ENCODE measurements at regions not wholly inside any gene's neighbourhood (a gene's known extent, or its start where the extent isn't known, plus 50 kb on each side); places are given as distances from the start of the nearest gene placed in this dataset.

DNA sequence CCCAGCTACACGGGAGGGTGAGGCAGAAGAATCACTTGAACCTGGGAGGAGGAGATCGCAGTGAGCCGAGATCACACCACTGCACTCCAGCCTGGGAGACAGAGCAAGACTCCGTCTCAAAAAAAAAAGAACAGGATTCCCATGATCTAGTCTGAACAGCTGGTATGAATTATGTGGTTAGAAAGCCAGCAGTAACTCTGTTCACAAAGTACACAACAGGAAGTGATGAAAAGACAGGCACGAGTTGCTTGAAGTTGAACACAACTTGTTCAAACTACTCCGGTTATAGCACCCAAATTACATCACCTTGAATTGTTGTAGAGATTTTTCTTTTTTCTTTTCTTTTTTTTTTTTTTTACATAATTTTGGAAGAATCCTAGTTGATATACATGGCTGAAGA, 238.8 kb upstream of the RGS6 start:
- Histone ChIP-seq H3K9ac (ENCODE audit: low read depth, low read length) (no peak overlapping the region), H3K36me3 (ENCODE audit: insufficient read depth, low read length) (no peaks in the 10 kb centered on the region)

DNA sequence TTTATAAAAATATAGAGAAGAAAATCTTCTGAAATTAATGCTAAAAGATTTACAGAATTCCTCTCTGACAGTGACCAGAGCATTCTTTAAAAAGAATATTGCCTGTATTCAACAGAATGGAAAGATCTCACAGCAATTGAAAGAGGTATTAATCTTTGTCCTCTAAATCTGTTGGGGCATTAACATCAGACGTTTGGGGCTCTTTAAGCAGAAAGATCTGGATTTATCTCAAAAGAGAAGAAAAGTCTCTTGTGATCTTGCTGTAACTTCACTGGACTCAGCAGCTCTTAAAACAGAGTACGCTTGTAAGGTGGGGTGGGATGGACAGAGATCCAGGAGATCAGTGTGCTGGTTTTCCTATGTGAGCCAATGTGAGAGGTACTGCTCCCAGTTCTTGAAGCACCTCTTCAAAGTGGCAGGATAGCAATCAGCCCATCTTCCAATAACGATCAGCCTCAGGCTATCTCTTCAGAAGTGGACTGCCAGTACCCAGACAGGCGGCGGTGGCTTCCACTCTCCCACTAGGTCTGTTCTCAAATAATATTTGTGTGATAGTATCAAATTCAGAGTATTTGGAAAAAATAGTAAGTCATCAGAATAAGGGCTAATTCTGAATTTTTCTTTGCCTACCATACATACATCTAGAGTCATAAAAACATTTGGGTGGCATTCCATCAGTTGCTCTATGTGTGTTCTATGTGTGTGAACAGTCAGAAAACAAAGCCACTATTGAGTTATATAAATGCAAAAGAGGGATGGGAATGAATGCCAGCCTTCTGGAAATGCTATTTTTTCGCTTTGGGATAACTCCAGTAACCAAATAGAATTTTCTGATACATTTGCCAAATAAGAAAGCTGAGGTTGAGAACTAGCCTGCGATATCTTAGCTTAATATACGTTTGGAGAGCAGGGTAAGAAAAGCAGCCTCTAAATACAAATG, 237.4 kb upstream of the RGS6 start:
- Histone ChIP-seq H3K9me3 (ENCODE audit: control insufficient read depth, insufficient read depth, low read length) (no peaks in the 10 kb centered on the region), H3K36me3 (ENCODE audit: insufficient read depth, low read length) (0 out of 2 replicates have a peak, but pooled peaks cover 2% of the 10 kb centered on the region), H3K4me1 (ENCODE audit: insufficient read depth, low read length) (no peaks in the 10 kb centered on the region), H3K9ac (ENCODE audit: low read depth, low read length) (no peak overlapping the region)

More for the DNA sequence above, 238.8 kb upstream of the RGS6 start:
- no peaks in the 10 kb centered on the region for H3K4me1 ChIP-seq (ENCODE audit: insufficient read depth, low read length)
- no peaks in the 10 kb centered on the region for H3K9me3 ChIP-seq (ENCODE audit: control insufficient read depth, insufficient read depth, low read length)

DNA sequence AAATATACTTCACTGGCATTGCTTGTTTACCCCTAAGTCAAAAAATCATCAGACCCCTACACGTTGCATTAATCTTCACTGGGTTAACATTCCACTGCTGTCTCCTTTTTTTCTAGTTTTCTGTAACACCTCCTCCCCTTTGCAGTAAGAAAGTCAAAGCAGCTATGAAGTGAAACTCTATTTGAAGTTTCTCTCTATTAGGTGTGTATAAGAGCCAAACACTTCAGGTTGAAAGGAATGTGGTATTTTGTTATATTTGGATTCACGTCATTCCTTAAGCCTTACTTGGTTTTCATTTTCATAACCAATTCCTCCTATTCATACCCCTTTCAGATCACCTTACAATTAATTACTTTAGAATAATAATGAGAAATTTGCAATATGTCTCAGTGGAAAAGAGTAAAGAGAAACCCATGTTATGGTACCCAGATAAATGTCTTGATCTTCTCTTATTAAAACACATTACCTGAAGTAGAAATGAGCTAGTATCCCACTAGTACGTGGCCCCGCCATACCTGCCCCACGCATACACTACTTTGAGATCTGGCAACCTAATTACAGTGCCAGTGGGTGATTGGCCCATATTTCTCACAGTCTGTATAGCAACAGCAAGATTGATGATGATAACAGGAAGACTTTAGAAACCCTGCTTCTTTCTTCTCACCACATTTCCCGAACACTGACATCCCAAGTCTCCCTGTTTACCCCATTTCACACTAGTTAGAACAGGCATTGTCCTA, 236.4 kb upstream of the RGS6 start:
- Histone ChIP-seq H3K36me3 (ENCODE audit: insufficient read depth, low read length) (0 out of 2 replicates have a peak, but pooled peaks cover 2% of the 10 kb centered on the region), H3K9me3 (ENCODE audit: control insufficient read depth, insufficient read depth, low read length) (no peaks in the 10 kb centered on the region), H3K4me1 (ENCODE audit: insufficient read depth, low read length) (no peaks in the 10 kb centered on the region), H3K9ac (ENCODE audit: low read depth, low read length) (no peak overlapping the region)

DNA sequence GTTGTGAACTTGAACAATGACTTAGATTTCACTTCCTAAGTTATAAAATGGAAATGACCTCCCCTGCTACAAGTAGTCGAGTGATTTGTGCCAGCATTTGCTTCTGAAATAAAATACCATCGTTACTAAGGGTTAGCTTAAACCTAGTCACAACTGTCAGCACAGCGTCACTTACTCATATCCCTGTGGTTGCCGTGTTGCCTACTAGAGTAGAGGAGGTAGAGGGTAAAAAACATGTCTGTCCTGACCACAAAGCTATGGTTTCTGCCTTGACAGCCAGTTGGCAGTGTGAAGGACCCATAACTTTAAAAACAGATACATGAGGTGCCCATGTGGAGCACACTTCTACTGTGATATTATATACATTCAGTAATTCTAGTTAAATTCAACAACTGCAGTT, 234.2 kb upstream of the RGS6 start:
- peaks cover 3% of the 10 kb centered on the region; the same call in 1 of the 2 replicates for H3K4me1 ChIP-seq (ENCODE audit: insufficient read depth, low read length)
- H3K36me3 ChIP-seq (ENCODE audit: insufficient read depth, low read length), result peaks cover 6% of the 10 kb centered on the region; the same call in 1 of the 2 replicates
- H3K9ac ChIP-seq (ENCODE audit: low read depth, low read length), result no peak overlapping the region
- H3K9me3 ChIP-seq (ENCODE audit: control insufficient read depth, insufficient read depth, low read length), result no peaks in the 10 kb centered on the region

DNA sequence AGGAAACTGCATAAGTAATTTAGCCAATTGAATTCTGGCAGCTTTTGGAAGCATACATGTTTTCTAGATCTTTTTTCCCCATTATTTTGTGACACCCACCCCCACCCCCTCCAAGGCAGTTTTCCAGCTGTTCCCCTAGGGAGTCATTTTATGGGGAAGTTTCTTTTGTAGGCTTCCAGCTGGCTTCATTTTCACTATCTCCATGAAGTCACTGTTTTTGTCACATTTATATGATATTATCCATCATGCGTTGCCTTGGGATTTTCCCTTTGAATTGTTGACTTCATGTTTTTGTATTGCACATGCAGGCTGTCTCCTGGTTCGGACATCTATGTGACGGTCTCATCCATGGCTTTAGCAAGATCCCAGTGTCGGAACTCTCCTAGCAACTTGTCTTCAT, 233.6 kb upstream of the RGS6 start:
- H3K9me3 ChIP-seq (ENCODE audit: control insufficient read depth, insufficient read depth, low read length), result no peaks in the 10 kb centered on the region
- H3K4me1 ChIP-seq (ENCODE audit: insufficient read depth, low read length), result peaks cover 3% of the 10 kb centered on the region; the same call in 1 of the 2 replicates
- H3K9ac ChIP-seq (ENCODE audit: low read depth, low read length), result no peak overlapping the region
- peaks cover 6% of the 10 kb centered on the region; the same call in 1 of the 2 replicates for H3K36me3 ChIP-seq (ENCODE audit: insufficient read depth, low read length)

DNA sequence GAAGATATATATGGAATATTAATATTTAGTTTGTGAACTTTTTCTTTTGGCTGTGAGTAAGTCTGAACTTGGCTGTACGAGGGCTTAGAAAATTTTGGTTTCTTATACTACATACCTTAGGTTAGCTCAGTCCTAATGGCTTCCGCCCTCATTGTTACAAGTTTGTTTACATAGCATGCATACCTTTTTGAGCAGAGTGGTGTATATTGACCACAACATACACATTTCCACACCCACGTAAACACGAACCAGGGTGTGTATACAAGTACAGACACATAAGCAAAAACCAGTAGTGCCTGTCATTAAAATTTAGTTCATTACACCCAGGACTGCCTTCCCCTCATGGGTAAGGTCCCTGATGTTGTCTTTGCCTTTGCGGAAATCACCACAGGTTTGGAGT, 230.2 kb upstream of the RGS6 start:
- no peak overlapping the region for H3K9ac ChIP-seq (ENCODE audit: low read depth, low read length)
- peaks cover 3% of the 10 kb centered on the region; the same call in 1 of the 2 replicates for H3K4me1 ChIP-seq (ENCODE audit: insufficient read depth, low read length)
- no peaks in the 10 kb centered on the region for H3K9me3 ChIP-seq (ENCODE audit: control insufficient read depth, insufficient read depth, low read length)
- H3K36me3 ChIP-seq (ENCODE audit: insufficient read depth, low read length), result peaks cover 6% of the 10 kb centered on the region; the same call in 1 of the 2 replicates

DNA sequence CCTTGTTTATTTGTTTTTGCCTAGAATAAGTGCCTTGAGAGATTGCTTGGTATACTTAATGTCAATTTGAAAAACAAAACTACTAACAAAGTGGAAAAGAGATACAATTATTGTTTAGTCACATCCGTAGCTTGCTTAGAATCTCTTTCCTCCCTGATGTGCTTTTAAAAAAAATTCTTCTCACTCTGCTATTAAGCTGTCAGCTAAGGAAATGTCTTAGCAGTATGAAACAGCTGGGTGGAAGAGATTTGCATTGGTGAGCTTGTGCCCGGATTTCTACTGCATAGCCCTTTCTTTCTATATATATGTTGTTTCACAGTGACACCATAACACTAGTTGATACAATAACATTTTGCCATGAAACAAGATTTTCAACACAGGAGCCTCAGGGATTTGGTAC, 229.4 kb upstream of the RGS6 start:
- Histone ChIP-seq H3K9ac (ENCODE audit: low read depth, low read length) (no peak overlapping the region), H3K4me1 (ENCODE audit: insufficient read depth, low read length) (peaks cover 3% of the 10 kb centered on the region; the same call in 1 of the 2 replicates), H3K9me3 (ENCODE audit: control insufficient read depth, insufficient read depth, low read length) (no peaks in the 10 kb centered on the region), H3K36me3 (ENCODE audit: insufficient read depth, low read length) (peaks cover 6% of the 10 kb centered on the region; the same call in 1 of the 2 replicates)

DNA sequence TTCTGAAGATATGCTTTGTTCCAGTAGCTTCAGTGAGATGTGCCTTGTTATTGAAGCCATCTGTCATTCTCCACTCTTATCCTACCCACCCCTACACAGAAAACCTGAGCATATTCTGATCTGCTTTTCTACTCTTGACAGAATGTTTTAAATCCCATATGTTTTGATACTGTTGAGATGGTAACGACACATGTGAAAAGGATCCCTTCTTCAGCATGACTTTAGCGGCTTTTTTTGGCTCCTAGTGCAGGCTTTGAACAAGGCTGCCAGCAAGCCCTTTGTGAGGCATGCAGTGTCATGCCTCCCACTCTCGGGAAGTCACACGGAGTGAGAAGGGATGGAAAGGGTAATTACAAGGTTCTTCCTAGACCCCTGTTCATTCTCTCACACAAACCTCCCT, 228.8 kb upstream of the RGS6 start:
- H3K9ac ChIP-seq (ENCODE audit: low read depth, low read length), result no peak overlapping the region
- H3K36me3 ChIP-seq (ENCODE audit: insufficient read depth, low read length), result peaks cover 6% of the 10 kb centered on the region; the same call in 1 of the 2 replicates
- H3K9me3 ChIP-seq (ENCODE audit: control insufficient read depth, insufficient read depth, low read length), result no peaks in the 10 kb centered on the region

DNA sequence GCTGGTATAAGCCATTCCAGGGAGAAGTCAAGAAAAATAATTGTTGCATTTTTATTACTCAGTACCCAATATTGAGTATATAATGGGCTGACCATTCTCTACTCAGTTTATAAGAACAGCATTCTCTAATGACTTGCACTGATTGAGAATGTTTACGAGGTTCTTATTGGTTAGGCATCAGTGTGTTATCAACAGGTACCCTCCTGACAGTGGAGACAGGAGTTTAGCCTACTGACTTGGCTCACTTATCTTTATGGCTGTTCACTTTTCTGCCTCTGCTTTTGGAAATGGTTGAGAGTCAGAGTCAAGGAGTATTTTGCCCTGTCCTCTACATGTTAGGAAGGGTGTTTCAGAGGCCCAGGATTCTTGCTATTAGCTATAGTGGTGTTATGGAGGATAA, 228.0 kb upstream of the RGS6 start:
- peaks cover 3% of the 10 kb centered on the region; the same call in 1 of the 2 replicates for H3K4me1 ChIP-seq (ENCODE audit: insufficient read depth, low read length)
- H3K36me3 ChIP-seq (ENCODE audit: insufficient read depth, low read length), result peaks cover 4% of the 10 kb centered on the region; the same call in 1 of the 2 replicates
- H3K9me3 ChIP-seq (ENCODE audit: control insufficient read depth, insufficient read depth, low read length), result no peaks in the 10 kb centered on the region
- H3K9ac ChIP-seq (ENCODE audit: low read depth, low read length), result no peak overlapping the region

More for the DNA sequence above, 228.8 kb upstream of the RGS6 start:
- H3K4me1 ChIP-seq (ENCODE audit: insufficient read depth, low read length), result peaks cover 3% of the 10 kb centered on the region; the same call in 1 of the 2 replicates

DNA sequence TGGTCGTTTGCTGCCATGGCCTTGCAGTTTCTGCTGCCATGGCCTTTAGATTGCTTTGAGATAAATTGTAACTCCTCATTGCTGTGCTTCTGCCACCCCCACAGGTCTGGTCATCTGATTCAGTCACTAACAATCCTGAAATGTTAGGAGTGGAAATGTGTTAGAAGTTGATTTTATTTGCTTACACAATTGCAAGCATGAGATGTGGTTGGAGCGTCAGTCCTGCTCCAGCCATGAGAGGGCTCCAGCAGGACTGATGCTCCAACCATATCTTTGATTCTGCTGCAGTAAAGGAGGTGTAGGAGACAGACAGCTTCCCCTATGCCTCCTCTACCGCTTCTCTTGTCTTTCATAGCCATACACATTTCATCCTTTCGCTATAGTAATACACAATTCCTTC, 226.8 kb upstream of the RGS6 start:
- H3K9me3 ChIP-seq (ENCODE audit: control insufficient read depth, insufficient read depth, low read length), result no peaks in the 10 kb centered on the region
- peaks cover 3% of the 10 kb centered on the region; the same call in 1 of the 2 replicates for H3K4me1 ChIP-seq (ENCODE audit: insufficient read depth, low read length)
- H3K36me3 ChIP-seq (ENCODE audit: insufficient read depth, low read length), result peaks cover 4% of the 10 kb centered on the region
- H3K9ac ChIP-seq (ENCODE audit: low read depth, low read length), result no peak overlapping the region

DNA sequence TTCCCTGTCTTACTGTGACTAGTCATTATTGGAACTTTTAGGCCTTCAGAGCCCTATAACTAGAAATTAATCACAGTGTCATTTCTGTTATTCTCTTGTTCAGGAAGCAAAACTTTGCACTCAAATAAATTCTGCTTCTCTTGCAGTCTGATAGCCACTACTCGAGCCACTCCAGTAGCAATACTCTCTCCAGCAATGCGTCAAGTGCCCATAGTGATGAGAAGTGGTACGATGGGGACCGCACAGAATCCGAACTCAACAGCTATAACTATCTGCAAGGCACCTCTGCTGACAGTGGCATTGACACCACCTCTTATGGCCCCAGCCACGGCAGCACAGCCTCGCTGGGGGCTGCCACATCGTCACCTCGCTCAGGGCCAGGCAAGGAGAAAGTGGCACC, 223.2 kb upstream of the RGS6 start:
- Histone ChIP-seq H3K9ac (ENCODE audit: low read depth, low read length) (no peak overlapping the region), H3K4me1 (ENCODE audit: insufficient read depth, low read length) (peaks cover 3% of the 10 kb centered on the region; the same call in 1 of the 2 replicates), H3K9me3 (ENCODE audit: control insufficient read depth, insufficient read depth, low read length) (no peaks in the 10 kb centered on the region), H3K36me3 (ENCODE audit: insufficient read depth, low read length) (no peaks in the 10 kb centered on the region; the same call in 1 of the 2 replicates)

DNA sequence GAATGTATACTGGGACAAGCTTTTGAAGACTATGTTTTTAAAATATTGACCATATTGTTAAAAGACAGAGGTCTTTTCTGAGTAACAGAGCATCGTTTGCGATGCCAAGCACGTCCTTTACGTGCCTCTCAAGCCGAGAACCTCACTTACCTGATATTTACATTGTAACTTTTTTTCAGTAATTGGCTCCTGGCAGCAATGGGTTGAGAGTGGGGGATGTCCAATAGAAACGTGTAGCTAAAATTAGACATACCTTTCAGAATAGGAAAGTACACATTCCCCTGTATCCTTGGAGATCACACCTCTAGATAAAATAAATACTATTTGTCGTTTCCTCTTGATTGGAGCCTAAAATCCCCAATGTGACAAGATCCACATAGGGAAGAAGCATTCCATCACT, 222.2 kb upstream of the RGS6 start:
- H3K4me1 ChIP-seq (ENCODE audit: insufficient read depth, low read length), result peaks cover 3% of the 10 kb centered on the region; the same call in 1 of the 2 replicates
- no peaks in the 10 kb centered on the region; the same call in 1 of the 2 replicates for H3K36me3 ChIP-seq (ENCODE audit: insufficient read depth, low read length)
- no peak overlapping the region for H3K9ac ChIP-seq (ENCODE audit: low read depth, low read length)
- no peaks in the 10 kb centered on the region for H3K9me3 ChIP-seq (ENCODE audit: control insufficient read depth, insufficient read depth, low read length)

DNA sequence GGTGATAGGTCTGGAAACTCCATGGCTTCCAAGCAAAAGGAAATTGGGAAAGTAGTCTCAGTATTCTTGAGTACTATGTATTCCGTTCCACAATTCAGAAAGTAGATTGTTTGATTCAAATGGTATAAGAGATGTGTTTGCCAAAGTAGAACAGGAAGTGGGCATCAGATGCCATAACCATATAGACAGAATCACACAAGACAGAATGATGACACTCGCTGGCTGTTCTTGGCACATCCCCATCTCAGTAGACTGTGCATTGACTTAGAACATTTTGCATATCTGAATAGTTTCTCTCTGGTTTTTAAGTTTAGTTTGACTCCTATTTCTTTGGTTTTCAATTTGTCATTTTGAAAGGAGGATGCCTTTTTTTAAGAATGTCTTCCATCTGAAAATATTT, 221.1 kb upstream of the RGS6 start:
- peaks cover 3% of the 10 kb centered on the region; the same call in 1 of the 2 replicates for H3K4me1 ChIP-seq (ENCODE audit: insufficient read depth, low read length)
- no peak overlapping the region for H3K9ac ChIP-seq (ENCODE audit: low read depth, low read length)
- no peaks in the 10 kb centered on the region; the same call in 1 of the 2 replicates for H3K36me3 ChIP-seq (ENCODE audit: insufficient read depth, low read length)
- H3K9me3 ChIP-seq (ENCODE audit: control insufficient read depth, insufficient read depth, low read length), result no peaks in the 10 kb centered on the region

DNA sequence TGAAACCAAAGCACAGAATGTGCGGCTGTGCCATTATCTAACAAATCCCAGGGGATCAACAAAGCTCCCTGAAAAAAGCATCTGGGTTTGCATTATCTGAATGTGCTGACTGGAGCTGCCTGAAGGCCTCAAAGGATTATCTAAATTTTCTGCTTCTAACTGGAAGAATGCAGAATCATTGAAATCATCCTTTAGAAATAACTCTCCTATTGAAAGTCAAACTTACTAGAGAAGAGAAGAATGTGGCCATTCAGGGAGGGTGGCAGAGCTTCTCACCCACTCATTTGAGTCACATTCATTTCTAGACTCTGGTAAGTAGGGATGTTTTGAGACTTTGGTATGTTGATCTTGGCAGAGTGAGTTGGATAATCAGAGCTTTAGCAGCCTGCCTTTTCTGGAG, 220.6 kb upstream of the RGS6 start:
- Histone ChIP-seq H3K9ac (ENCODE audit: low read depth, low read length) (no peak overlapping the region), H3K36me3 (ENCODE audit: insufficient read depth, low read length) (no peaks in the 10 kb centered on the region; the same call in 1 of the 2 replicates), H3K4me1 (ENCODE audit: insufficient read depth, low read length) (peaks cover 3% of the 10 kb centered on the region; the same call in 1 of the 2 replicates), H3K9me3 (ENCODE audit: control insufficient read depth, insufficient read depth, low read length) (no peaks in the 10 kb centered on the region)

All from ES-I3 (cell line).